HG03039 (cell line): ENCODE measurements at regions not wholly inside any gene's neighbourhood (a gene's known extent, or its start where the extent isn't known, plus 50 kb on each side); places are given as distances from the start of the nearest gene placed in this dataset.

Source experiments
- ATAC-seq: cut with Tn5 transposase; IDR thresholded peaks from one replicate; pipeline ENCODE4 v1.9.1; 2021; ENCODE audit warnings: mild to moderate bottlenecking, moderate library complexity; ENCODE audit not compliant: unreplicated experiment

GRCh38 chr11:130789056-130789640 lies 127.1 kb downstream of the SNX19 start:
- no peak for ATAC-seq

DNA sequence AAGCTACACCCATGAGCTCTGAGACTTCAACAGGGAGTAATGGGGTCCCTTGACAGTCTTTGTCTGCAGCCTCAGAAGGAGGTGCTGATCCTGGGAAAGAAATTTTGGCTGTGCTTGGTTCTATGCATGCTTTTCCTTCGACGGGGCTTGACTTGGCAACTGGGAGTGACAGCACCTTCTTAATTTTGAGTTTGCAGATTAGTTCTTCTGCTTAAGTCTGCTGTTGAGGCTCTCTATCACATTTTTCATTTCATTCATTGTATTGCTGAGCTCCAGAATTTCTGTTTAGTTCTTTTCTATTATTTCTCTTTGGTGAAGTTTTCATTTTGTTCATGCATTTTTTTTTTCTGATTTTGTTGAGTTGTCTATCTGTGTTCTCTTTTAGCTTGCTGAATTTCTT lies 125.6 kb downstream of the SNX19 start:
- ATAC-seq, result no peak

- ATAC-seq, result no peak
Observed at GRCh38 chr11:130792772-130793171, 123.5 kb downstream of the SNX19 start.

DNA sequence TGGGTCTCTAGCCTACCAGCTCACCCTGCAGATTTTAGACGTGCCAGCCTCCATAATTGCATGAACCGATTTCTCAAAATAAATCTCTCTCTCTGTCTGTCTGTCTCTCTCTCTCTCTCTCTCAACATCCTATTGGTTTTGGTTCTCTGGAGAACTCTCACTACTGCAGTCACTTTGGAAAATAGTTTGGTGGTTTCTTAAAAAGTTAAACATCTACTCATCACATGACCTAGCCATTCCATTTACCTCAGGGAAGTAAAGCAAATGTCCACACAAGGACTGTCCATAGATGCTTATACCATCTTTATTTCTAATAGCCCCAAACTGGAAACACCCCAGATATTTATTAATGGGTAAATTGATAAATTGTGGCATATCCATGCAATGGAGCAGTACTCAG lies 119.5 kb downstream of the SNX19 start:
- ATAC-seq, result no peak

DNA sequence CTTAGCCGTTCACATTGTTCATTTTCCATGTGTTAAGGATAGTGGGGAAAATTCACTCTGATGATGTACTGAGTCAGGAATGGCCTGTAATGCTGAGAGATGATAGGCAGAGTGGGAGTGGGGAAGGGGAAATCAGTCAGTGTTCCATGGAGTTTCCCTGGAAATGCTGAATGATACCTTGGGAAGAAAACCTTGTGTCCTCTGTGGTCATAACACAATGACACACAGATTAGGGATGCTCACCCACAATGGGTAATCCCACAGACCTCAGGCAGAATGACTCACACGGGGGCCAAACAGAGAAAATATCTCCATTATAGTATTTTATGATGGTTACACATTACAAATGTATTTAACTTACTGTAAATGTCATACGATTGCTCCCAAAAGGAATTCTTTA lies 118.0 kb downstream of the SNX19 start:
- no peak for ATAC-seq

DNA sequence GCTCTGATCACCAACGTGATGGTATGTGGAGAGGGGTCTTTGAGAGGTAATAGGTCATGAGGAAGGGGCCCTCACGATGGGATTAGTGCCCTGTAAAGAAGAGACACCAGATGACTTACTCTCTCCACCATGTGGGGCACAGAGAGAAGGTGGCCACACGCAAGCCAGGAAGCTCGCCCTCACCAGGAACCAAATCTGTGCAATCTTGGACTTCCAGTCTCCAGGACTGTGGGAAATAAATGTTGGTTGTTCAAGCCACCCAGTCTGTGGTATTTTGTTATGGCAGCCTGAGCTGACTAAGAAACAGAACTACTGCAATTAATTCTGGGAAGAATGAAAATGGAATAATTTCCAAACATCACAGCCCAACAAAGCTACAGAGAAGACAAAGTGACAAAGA lies 117.5 kb downstream of the SNX19 start:
- ATAC-seq, result no peak

DNA sequence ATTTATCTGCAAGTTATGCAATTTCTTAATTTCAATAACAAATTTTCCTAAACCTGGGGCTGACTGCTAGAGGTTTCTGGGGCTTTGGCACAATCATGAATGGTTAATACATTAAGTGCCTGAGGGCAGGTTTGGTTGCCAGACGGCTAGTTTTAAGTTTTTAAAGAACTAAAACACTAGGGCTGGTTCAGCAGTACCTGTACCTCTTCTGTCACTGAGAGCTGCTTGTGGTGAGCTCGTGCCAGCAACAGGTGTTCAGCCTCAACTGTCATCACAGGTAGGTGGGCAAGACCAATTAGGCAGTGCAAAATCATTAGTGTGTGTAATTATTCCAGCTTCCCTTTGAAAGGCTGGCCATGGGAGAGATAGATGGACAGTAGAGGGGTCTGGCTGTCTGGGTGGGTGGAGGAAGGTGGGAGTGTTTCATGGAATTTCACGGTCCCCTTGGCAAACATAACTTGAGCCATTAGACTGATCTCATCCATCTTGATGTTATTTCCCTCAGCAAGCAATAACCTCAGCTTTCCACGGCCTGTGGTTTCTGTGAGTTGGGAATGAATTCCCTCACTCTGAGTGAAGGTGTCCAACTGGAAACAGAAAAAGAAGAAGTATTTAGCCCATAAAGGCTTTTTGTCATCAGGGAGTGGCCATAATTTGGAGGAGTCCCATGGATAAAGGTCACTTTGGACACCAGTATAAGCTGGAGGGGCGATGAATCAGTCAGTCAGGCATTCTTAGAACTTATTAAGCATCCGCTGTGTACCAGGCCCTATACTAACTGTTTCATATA lies 114.8 kb downstream of the SNX19 start:
- no peak for ATAC-seq

- ATAC-seq, result no peak
Observed at GRCh38 chr11:130802567-130802966, 113.7 kb downstream of the SNX19 start.

DNA sequence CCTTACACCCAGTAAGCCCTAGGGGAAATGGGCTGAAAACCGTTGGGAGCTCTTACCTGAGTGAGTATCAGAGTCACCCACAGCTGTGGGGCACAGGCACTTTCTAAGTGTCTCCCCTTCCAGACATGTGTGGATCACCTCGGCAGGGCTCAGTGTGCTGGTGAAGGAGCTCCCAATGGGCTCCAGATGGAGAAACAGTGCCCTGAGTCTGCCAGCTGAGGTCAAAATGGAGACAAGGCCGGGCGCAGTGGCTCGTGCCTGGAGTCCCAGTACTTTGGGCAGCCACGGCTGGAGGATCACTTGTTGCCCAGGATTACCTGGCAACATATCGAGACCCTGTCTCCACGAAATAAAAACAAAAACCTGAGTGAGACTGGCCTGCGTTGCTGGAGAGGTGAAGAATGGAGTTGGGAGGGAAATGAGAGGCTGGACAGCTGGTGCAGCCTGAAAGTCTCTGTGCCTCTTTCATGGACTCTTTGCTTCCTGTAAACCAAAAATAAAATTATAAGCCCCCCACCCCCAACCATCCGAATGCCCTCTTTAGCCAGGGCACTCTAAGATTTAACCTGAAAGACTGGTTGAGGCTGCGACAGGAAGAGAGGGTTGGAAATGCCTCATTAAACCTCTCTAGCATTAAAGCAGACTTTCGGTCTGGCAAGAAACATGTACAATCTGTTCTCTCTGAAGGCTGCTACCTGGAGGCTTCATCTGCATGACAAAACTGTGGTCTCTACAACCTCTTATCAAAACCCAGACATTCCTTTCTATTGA lies 111.8 kb downstream of the SNX19 start:
- no peak for ATAC-seq

GRCh38 chr11:130806746-130807145 lies 109.5 kb downstream of the SNX19 start:
- ATAC-seq, result no peak

- no peak for ATAC-seq
Observed at GRCh38 chr11:130808541-130808940, 107.7 kb downstream of the SNX19 start.

DNA sequence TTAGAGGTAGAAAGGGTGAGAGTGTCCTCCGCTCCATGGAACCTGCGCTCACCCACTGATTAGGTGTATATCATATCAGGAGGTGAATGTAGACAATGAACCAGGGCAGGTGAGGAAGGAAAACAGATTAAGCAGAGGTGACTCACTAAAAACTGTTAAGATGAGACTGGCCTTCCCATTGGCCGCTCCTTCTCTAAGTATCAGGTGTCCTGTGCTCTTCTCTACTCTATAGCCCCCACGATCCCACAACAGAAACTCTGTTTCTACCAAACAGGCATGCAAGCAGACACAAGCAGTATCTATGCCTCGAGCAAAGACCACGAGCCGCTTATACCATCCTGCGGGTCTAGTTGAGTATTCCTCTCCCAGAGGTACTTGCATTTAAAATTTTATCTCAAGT lies 103.1 kb downstream of the SNX19 start:
- no peak for ATAC-seq

DNA sequence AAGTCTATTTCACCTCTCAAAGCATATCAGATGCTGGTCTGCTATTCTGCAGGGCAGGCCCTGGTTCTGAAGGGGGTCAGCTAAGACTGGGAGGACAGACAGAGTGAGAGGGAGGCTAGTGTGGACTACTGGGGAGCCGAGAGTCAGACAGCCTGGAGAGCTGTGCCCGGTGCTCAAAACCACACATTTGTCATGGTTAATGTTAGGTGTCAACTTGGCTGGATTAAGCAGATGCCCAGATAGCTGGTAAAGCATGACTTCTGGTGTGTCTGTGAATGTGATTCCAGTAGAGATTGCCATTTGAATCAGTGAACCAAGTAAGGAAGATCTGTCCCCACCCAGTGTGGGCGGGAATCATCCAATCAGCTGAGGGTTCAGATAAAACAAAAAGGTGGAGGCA lies 102.6 kb downstream of the SNX19 start:
- ATAC-seq, result no peak

DNA sequence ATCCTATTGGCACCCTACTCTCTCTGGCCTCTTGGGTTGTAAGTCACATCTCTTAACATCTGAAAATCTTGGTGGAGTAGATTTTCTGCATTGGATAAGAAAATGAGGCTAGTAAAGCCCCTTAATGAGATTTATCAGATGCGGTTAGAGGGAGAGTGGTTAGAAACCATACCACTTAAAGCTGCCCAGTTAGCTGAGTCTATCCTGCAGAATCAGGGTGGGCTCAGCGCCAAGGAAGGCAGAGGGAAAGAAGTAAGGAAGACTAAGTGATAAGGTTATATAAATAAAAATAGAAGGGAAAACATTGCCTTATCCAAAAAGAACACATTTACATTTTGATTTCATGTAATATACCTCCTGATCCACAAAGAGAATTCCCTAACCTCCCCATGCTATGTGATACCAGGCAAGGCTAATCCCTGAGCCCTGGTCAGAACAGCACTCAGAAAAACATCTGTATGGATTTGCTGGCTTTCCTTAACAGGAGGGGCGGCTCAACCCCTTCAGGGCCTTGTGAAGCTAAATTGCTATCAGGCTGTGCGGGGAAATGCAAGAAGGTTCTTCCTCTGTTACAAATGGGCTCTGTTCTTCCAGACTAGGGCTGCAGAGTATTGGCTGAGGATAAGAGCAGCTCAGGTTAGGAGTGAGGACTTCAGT lies 101.7 kb downstream of the SNX19 start:
- no peak for ATAC-seq

DNA sequence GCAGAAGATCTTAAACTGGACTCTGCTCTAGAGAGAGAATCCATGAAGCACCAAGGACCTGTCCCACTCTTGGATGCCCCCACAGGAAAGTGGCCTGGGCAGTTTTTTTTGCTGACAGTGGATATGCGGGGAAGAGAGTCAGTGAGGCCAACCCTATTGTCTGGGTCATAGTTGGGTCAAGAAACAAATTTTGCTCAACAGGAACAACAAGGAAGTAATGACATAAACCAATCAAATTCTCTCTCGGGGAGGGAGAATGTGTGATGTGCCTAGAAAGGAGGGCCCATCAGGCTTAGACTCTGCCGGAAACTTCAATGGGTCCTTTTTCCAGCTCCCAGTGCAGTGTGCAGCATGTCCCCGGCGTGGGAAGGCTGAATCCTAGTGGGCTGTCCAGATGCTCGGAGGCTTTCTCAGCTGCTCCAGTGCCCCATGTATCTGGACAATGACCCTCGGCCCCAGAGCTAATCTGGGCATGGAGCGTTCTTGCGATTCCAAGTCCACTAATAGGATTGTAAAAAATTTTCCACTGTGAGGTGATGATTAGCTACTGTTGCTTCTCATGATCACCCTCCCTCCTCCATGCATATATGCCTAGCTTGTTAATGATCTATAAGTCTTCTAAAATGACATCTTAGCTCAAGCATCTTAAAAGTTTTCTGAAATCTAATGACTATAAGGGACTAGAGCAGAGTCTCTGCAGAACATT lies 101.0 kb downstream of the SNX19 start:
- ATAC-seq, result no peak

GRCh38 chr11:130815956-130816355 lies 100.3 kb downstream of the SNX19 start:
- no peak for ATAC-seq

- no peak for ATAC-seq
Observed at GRCh38 chr11:130816546-130817329, 99.5 kb downstream of the SNX19 start.

DNA sequence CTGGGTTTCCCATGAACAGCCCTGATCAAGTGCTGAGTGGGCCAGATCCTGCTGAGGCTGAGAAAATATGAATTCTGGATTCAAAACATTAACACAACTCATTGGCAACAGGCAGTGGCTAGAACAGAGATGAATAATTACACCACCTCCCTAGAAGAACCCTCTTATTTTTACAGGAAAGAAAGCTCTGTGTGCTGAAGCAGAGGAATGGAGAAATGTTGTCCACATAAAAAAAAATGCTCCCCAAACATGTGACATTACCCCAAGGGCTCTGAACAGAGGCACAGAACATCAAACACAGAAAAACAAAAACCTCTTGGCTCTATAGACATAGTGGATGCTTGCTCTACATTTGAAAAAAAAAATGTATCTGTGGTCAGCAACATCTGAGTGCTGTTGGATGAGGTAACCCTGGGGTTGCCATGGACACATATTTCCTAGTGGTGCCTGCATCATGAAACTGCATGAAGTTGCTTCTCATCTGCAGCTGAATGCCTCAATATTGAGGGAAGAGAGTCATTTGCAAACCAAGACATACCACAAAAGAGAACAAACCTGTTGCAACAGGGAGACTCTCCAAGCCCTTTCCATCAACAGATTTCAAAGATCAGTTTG lies 98.8 kb downstream of the SNX19 start:
- no peak for ATAC-seq

DNA sequence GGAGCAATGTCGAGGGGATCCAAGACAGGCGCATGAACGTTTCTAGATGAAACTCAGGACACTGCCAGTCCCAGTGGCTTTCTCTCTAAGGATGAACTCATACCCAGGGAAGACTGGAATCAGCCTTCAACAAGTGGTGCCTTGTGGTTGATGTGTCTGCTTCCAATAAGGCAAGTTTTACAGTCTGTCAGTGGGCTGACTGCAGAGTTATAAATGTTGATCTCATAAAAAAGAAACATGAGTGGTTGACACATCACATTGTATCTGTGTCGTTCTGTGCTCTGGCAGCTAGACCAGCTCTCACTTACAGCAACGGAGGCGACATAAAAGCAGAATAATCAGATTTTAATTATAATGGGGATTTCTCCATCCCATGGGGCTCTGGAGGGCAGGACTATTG lies 96.7 kb downstream of the SNX19 start:
- ATAC-seq, result no peak
